C4-2B (cell line): ENCODE measurements at regions not wholly inside any gene's neighbourhood (a gene's known extent, or its start where the extent isn't known, plus 50 kb on each side); places are given as distances from the start of the nearest gene placed in this dataset.

Experiments
- H3K27ac ChIP-seq: fragments of 450-650 bp; 2 replicates; pipeline ENCODE4 v1.5.1; 2017
- CTCF ChIP-seq: fragments of 450-650 bp; conservative IDR thresholded peaks from 2 replicates; pipeline ENCODE4 v1.5.1; 2017; ENCODE audit warnings: mild to moderate bottlenecking
- ZFX ChIP-seq: fragments of 450-650 bp; IDR thresholded peaks from 2 replicates; pipeline ENCODE4 v1.6.1; 2017

GRCh38 chr2:215598376-215598975, 162.6 kb upstream of the FN1 start:
- no peak for TF ChIP-seq ZFX
- TF ChIP-seq CTCF: no peak
- H3K27ac ChIP-seq: no peak overlapping the region

GRCh38 chr2:215597577-215597976, 161.7 kb upstream of the FN1 start:
- no peak for TF ChIP-seq CTCF
- no peak for TF ChIP-seq ZFX
- H3K27ac ChIP-seq: no peak overlapping the region

GRCh38 chr2:215594766-215595165, 158.9 kb upstream of the FN1 start:
- TF ChIP-seq ZFX (no peak), CTCF (no peak)

GRCh38 chr2:215590010-215590745, 154.3 kb upstream of the FN1 start:
- TF ChIP-seq ZFX (no peak), CTCF (no peak)
- no peak overlapping the region for H3K27ac ChIP-seq

More at GRCh38 chr2:215594766-215595165, 158.9 kb upstream of the FN1 start:
- H3K27ac ChIP-seq: no peak overlapping the region

- H3K27ac ChIP-seq: no peak overlapping the region
- TF ChIP-seq CTCF (no peak), ZFX (no peak)
These were observed 148.0 kb upstream of the FN1 start for GRCh38 chr2:215583881-215584280.

GRCh38 chr2:215579809-215580208, 143.9 kb upstream of the FN1 start:
- no peak overlapping the region for H3K27ac ChIP-seq
- TF ChIP-seq CTCF (no peak), ZFX (no peak)

GRCh38 chr2:215577356-215577755, 141.5 kb upstream of the FN1 start:
- no peak for TF ChIP-seq CTCF
- no peak for TF ChIP-seq ZFX
- H3K27ac ChIP-seq: no peak overlapping the region
